ENCODE measurements at regions not wholly inside any gene's neighbourhood (a gene's known extent, or its start where the extent isn't known, plus 50 kb on each side); places are given as distances from the start of the nearest gene placed in this dataset.

GRCh38 chr20:43295781-43296180 lies 106.1 kb upstream of the PTPRT start:
- ATAC-seq (ENCODE audit: insufficient read depth, low read depth) (no peak), DNase-seq (no peak)
- Histone ChIP-seq H3K4me1 (ENCODE audit: insufficient read depth, low read length) (no peaks in the 10 kb centered on the region), H3K9ac (ENCODE audit: low read depth, low read length) (no peak overlapping the region), H3K27me3 (ENCODE audit: insufficient read depth, low read length, poor library complexity) (peaks cover 12% of the 10 kb centered on the region), H3K27ac (ENCODE audit: low read length) (no peak overlapping the region), H3K9me3 (ENCODE audit: insufficient read depth, low read length, severe bottlenecking) (no peaks in the 10 kb centered on the region), H3K4me2 (ENCODE audit: insufficient read depth, low read length) (no peak overlapping the region), H2AFZ (ENCODE audit: low read depth, low read length) (no peak overlapping the region), H3K79me2 (ENCODE audit: insufficient read depth, low read length) (no peaks in the 10 kb centered on the region), H4K20me1 (ENCODE audit: insufficient read depth, low read length) (no peaks in the 10 kb centered on the region), H3K36me3 (ENCODE audit: insufficient read depth, low read length) (no peaks in the 10 kb centered on the region), H3K4me3 (ENCODE audit: low read depth in 1 of 2, low read length in 2 of 2) (no peak overlapping the region)
- no peak for TF ChIP-seq EZH2 (IDR thresholded peaks at IDR 0.05; ENCODE audit: borderline replicate concordance, low read depth, low read length, severe bottlenecking)

- ATAC-seq (ENCODE audit: insufficient read depth, low read depth) (no peak), DNase-seq (no peak)
- Histone ChIP-seq H3K4me2 (ENCODE audit: insufficient read depth, low read length) (no peak overlapping the region), H3K9ac (ENCODE audit: low read depth, low read length) (no peak overlapping the region), H3K36me3 (ENCODE audit: insufficient read depth, low read length) (no peaks in the 10 kb centered on the region), H3K4me3 (ENCODE audit: low read depth in 1 of 2, low read length in 2 of 2) (no peak overlapping the region), H3K27ac (ENCODE audit: low read length) (no peak overlapping the region), H3K4me1 (ENCODE audit: insufficient read depth, low read length) (no peaks in the 10 kb centered on the region), H3K9me3 (ENCODE audit: insufficient read depth, low read length, severe bottlenecking) (no peaks in the 10 kb centered on the region), H3K79me2 (ENCODE audit: insufficient read depth, low read length) (no peaks in the 10 kb centered on the region), H4K20me1 (ENCODE audit: insufficient read depth, low read length) (no peaks in the 10 kb centered on the region), H3K27me3 (ENCODE audit: insufficient read depth, low read length, poor library complexity) (peaks cover 12% of the 10 kb centered on the region), H2AFZ (ENCODE audit: low read depth, low read length) (no peak overlapping the region)
- TF ChIP-seq CTCF (IDR thresholded peaks at IDR 0.05; ENCODE audit: borderline replicate concordance, extremely low read depth, low read length, poor library complexity, severe bottlenecking) (no peak), EZH2 (IDR thresholded peaks at IDR 0.05; ENCODE audit: borderline replicate concordance, low read depth, low read length, severe bottlenecking) (no peak)
Observed at GRCh38 chr20:43295263-43295662, 105.6 kb upstream of the PTPRT start.

GRCh38 chr20:43294031-43294430 lies 104.3 kb upstream of the PTPRT start:
- no peak overlapping the region for H3K4me2 ChIP-seq (ENCODE audit: insufficient read depth, low read length)
- no peaks in the 10 kb centered on the region for H4K20me1 ChIP-seq (ENCODE audit: insufficient read depth, low read length)
- no peaks in the 10 kb centered on the region for H3K79me2 ChIP-seq (ENCODE audit: insufficient read depth, low read length)
- H2AFZ ChIP-seq (ENCODE audit: low read depth, low read length) = no peak overlapping the region
- peaks cover 12% of the 10 kb centered on the region for H3K27me3 ChIP-seq (ENCODE audit: insufficient read depth, low read length, poor library complexity)
- ATAC-seq (ENCODE audit: insufficient read depth, low read depth) (no peak), DNase-seq (no peak)
- no peak overlapping the region for H3K27ac ChIP-seq (ENCODE audit: low read length)
- H3K36me3 ChIP-seq (ENCODE audit: insufficient read depth, low read length) = no peaks in the 10 kb centered on the region
- no peaks in the 10 kb centered on the region for H3K9me3 ChIP-seq (ENCODE audit: insufficient read depth, low read length, severe bottlenecking)
- H3K4me1 ChIP-seq (ENCODE audit: insufficient read depth, low read length) = no peaks in the 10 kb centered on the region
- TF ChIP-seq EZH2 (IDR thresholded peaks at IDR 0.05; ENCODE audit: borderline replicate concordance, low read depth, low read length, severe bottlenecking) (no peak), CTCF (IDR thresholded peaks at IDR 0.05; ENCODE audit: borderline replicate concordance, extremely low read depth, low read length, poor library complexity, severe bottlenecking) (no peak)
- H3K4me3 ChIP-seq (ENCODE audit: low read depth in 1 of 2, low read length in 2 of 2) = no peak overlapping the region
- H3K9ac ChIP-seq (ENCODE audit: low read depth, low read length) = no peak overlapping the region

DNA sequence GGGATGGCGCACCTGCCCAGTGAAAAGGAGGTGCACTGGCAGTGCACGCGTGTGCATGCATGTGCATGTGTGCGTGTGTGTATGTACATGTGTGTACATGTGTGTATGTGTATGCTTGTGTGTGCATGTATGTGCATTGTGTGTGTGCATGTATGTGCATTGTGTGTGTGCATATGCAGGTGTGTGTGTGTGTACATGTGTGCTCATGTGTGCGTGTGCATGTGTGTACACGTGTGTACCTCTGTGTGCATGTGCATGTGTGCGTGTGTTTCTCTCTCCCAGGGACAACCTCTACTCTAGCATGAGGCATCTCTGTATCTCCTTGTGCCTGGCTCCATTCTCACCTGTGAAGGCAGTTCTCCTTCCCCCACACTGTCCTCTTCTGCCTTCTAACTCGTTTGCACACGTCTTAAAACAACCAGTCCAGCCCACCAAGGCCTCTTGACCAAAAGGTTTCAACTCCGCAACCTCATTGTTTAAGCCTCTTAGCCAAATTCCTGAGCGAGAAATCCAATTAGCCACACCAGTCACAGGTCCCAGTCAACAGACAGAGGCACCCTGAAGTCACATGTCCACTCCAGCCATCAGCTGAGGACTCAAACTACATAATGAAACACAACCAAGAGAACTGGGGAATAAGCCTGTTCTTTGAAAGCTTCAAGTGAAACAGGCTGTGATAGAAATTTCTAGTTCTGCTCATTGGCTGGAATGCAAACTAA lies 103.5 kb upstream of the PTPRT start:
- DNase-seq = no peak
- Histone ChIP-seq H2AFZ (ENCODE audit: low read depth, low read length) (no peak overlapping the region), H3K4me2 (ENCODE audit: insufficient read depth, low read length) (no peak overlapping the region), H3K4me1 (ENCODE audit: insufficient read depth, low read length) (no peaks in the 10 kb centered on the region), H3K79me2 (ENCODE audit: insufficient read depth, low read length) (no peaks in the 10 kb centered on the region), H3K9me3 (ENCODE audit: insufficient read depth, low read length, severe bottlenecking) (no peaks in the 10 kb centered on the region), H3K27ac (ENCODE audit: low read length) (no peak overlapping the region), H3K36me3 (ENCODE audit: insufficient read depth, low read length) (no peaks in the 10 kb centered on the region), H3K9ac (ENCODE audit: low read depth, low read length) (no peak overlapping the region), H4K20me1 (ENCODE audit: insufficient read depth, low read length) (no peaks in the 10 kb centered on the region), H3K27me3 (ENCODE audit: insufficient read depth, low read length, poor library complexity) (peaks cover 10% of the 10 kb centered on the region), H3K4me3 (ENCODE audit: low read depth in 1 of 2, low read length in 2 of 2) (no peak overlapping the region)
- no peak for ATAC-seq (ENCODE audit: insufficient read depth, low read depth)
- no peak for TF ChIP-seq CTCF (IDR thresholded peaks at IDR 0.05; ENCODE audit: borderline replicate concordance, extremely low read depth, low read length, poor library complexity, severe bottlenecking)
- TF ChIP-seq EZH2 (IDR thresholded peaks at IDR 0.05; ENCODE audit: borderline replicate concordance, low read depth, low read length, severe bottlenecking) = no peak
